Astrocyte (in vitro differentiated cells and primary cell): ENCODE measurements at regions not wholly inside any gene's neighbourhood (a gene's known extent, or its start where the extent isn't known, plus 50 kb on each side); places are given as distances from the start of the nearest gene placed in this dataset.
A peak's percentile ranks its signal among the peaks of the same experiment; 100 is the strongest.

ENCODE experiments used
- DNase-seq: peaks from one replicate; pipeline ENCODE4 v3.0.0-alpha.2; 2010; ENCODE audit warnings: low read depth
- FAIRE-seq: peaks from 2 replicates; lab custom pipeline; 2011; peaks lifted over from hg19 to GRCh38; lab: Jason Lieb, UNC
- H2AFZ ChIP-seq: 2 replicates; pipeline ENCODE4 v1.6.0; 2012; ENCODE audit warnings: low read depth, low read length, inconsistent platforms
- H3K27ac ChIP-seq: 2 replicates; pipeline ENCODE4 v1.5.1; 2011; ENCODE audit warnings: low read depth, low read length, inconsistent platforms
- H3K27me3 ChIP-seq: 2 replicates; pipeline ENCODE4 v1.6.0; 2011; ENCODE audit warnings: low read length, inconsistent platforms; ENCODE audit not compliant: insufficient read depth
- H3K36me3 ChIP-seq: 2 replicates; pipeline ENCODE4 v1.5.1; 2011; ENCODE audit warnings: low read length, inconsistent platforms; ENCODE audit not compliant: insufficient read depth
- H3K4me1 ChIP-seq: 2 replicates; pipeline ENCODE4 v1.5.1; 2011; ENCODE audit warnings: low read length, inconsistent platforms; ENCODE audit not compliant: insufficient read depth
- H3K4me2 ChIP-seq: 2 replicates; pipeline ENCODE4 v1.6.0; 2012; ENCODE audit warnings: low read length, inconsistent platforms
- H3K4me3 ChIP-seq: 2 replicates; pipeline ENCODE4 v1.5.1; 2011; ENCODE audit warnings: low read depth, mild to moderate bottlenecking, low read length, inconsistent platforms; ENCODE audit not compliant: insufficient read depth
- H3K79me2 ChIP-seq: 2 replicates; pipeline ENCODE4 v1.6.0; 2012; ENCODE audit warnings: mild to moderate bottlenecking, low read length, inconsistent platforms; ENCODE audit not compliant: insufficient read depth
- H3K9ac ChIP-seq: 2 replicates; pipeline ENCODE4 v1.6.0; 2012; ENCODE audit warnings: mild to moderate bottlenecking, low read length, inconsistent platforms
- H3K9me3 ChIP-seq: 2 replicates; pipeline ENCODE4 v1.5.1; 2012; ENCODE audit warnings: low read depth, mild to moderate bottlenecking, low read length, inconsistent platforms; ENCODE audit not compliant: insufficient read depth
- H4K20me1 ChIP-seq: 2 replicates; pipeline ENCODE4 v1.6.0; 2012; ENCODE audit warnings: low read length, inconsistent platforms; ENCODE audit not compliant: insufficient read depth
- H3K27ac Mint-ChIP-seq: one replicate; pipeline ENCODE4 v1.8.0; 2021; ENCODE audit warnings: mild to moderate bottlenecking, mixed read lengths; ENCODE audit not compliant: unreplicated experiment
- H3K27me3 Mint-ChIP-seq: one replicate; pipeline ENCODE4 v1.8.0; 2021; ENCODE audit warnings: low read depth, mixed read lengths; ENCODE audit not compliant: unreplicated experiment
- H3K36me3 Mint-ChIP-seq: one replicate; pipeline ENCODE4 v1.8.0; 2021; ENCODE audit warnings: low read depth, mixed read lengths; ENCODE audit not compliant: unreplicated experiment
- H3K4me1 Mint-ChIP-seq: one replicate; pipeline ENCODE4 v1.8.0; 2021; ENCODE audit warnings: low read depth, mixed read lengths; ENCODE audit not compliant: unreplicated experiment
- H3K4me3 Mint-ChIP-seq: one replicate; pipeline ENCODE4 v1.8.0; 2021; ENCODE audit warnings: mild to moderate bottlenecking, moderate library complexity, mixed read lengths; ENCODE audit not compliant: unreplicated experiment
- H3K9me3 Mint-ChIP-seq: one replicate; pipeline ENCODE4 v1.8.0; 2021; ENCODE audit warnings: mild to moderate bottlenecking, mixed read lengths; ENCODE audit not compliant: unreplicated experiment
- EZH2 ChIP-seq: IDR thresholded peaks from 2 replicates; pipeline ENCODE4 v1.6.1; 2012; ENCODE audit warnings: mild to moderate bottlenecking, low read length, inconsistent platforms; ENCODE audit not compliant: insufficient read depth
- TF ChIP-seq, protein P1 (sequence below): IDR thresholded peaks from 2 replicates; pipeline ENCODE4 v1.5.1; 2011; ENCODE audit warnings: low read depth, mild to moderate bottlenecking, inconsistent platforms, low read length, moderate library complexity; ENCODE audit not compliant: insufficient read depth

DNA sequence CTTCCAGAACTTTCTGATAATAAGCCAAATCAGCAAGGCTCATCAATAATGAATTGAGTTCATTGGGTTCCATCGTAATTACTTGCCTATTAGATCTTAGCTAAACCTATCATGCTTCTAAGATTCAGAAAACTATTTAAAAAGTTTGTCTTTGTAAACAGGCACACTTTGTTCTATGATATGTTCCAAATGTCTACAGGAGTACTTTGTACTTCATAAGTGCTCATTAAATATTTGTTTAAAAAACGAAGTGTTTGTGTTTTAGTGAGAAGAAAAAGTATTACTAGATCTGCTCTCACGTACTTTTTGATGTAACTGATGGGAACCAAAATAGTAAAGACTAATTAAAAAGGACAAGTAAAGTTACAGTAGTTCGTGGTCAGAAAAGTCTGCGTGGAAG lies 172.8 kb upstream of the FLRT2 start:
- TF ChIP-seq, protein P1, sequence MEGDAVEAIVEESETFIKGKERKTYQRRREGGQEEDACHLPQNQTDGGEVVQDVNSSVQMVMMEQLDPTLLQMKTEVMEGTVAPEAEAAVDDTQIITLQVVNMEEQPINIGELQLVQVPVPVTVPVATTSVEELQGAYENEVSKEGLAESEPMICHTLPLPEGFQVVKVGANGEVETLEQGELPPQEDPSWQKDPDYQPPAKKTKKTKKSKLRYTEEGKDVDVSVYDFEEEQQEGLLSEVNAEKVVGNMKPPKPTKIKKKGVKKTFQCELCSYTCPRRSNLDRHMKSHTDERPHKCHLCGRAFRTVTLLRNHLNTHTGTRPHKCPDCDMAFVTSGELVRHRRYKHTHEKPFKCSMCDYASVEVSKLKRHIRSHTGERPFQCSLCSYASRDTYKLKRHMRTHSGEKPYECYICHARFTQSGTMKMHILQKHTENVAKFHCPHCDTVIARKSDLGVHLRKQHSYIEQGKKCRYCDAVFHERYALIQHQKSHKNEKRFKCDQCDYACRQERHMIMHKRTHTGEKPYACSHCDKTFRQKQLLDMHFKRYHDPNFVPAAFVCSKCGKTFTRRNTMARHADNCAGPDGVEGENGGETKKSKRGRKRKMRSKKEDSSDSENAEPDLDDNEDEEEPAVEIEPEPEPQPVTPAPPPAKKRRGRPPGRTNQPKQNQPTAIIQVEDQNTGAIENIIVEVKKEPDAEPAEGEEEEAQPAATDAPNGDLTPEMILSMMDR = no peak
- TF ChIP-seq EZH2 = no peak

DNA sequence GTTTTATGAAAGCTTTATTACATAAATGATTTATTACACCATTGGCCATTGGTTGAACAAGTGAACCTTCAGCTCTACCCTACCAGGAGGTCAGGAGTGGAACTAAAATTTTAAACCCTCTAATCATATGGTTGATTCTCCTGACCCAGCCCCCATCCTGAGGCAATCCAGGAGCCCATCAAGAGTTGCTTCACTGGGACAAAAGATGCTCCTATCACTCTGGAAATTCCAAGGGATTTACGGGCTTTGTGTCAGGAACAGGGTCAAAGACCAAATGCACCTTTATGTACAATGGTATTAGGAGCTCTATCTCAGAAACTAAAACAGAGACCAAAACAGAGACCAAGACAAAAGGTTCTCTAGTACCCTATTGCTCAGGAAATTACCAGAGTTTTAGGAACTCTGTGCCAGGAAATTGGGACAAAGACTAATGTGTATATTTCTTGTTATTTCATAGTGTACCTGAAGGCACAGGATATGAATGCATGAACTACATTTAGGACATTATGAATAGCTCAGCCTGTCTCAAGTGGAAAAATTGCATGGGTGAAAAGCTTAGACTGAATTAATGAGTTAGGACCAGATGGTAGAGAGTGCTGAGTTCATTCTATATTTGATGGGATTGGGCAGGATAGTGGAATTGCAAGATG lies 171.7 kb upstream of the FLRT2 start:
- Mint-ChIP-seq H3K4me1 (no peaks in the 10 kb centered on the region), H3K27ac (no peak overlapping the region), H3K4me3 (no peak overlapping the region), H3K9me3 (peaks cover 6% of the 10 kb centered on the region), H3K36me3 (no peaks in the 10 kb centered on the region), H3K27me3 (no peaks in the 10 kb centered on the region)
- H3K27ac ChIP-seq = no peak overlapping the region
- no peaks in the 10 kb centered on the region for H4K20me1 ChIP-seq
- no peak overlapping the region for H2AFZ ChIP-seq
- no peaks in the 10 kb centered on the region for H3K9me3 ChIP-seq
- H3K9ac ChIP-seq = no peak overlapping the region
- H3K36me3 ChIP-seq = no peaks in the 10 kb centered on the region
- H3K4me1 ChIP-seq = no peaks in the 10 kb centered on the region
- H3K4me2 ChIP-seq = no peak overlapping the region
- H3K79me2 ChIP-seq = no peaks in the 10 kb centered on the region
- no peak for FAIRE-seq
- DNase-seq = no peak
- H3K27me3 ChIP-seq = no peaks in the 10 kb centered on the region
- no peak overlapping the region for H3K4me3 ChIP-seq
- no peak for TF ChIP-seq EZH2
- TF ChIP-seq, protein P1 = no peak

More for the DNA sequence above, 172.8 kb upstream of the FLRT2 start:
- H3K27ac Mint-ChIP-seq = no peak overlapping the region
- H3K36me3 Mint-ChIP-seq = no peaks in the 10 kb centered on the region
- H4K20me1 ChIP-seq = no peaks in the 10 kb centered on the region
- H3K4me1 ChIP-seq = no peaks in the 10 kb centered on the region
- H3K27me3 ChIP-seq = no peaks in the 10 kb centered on the region
- H3K27me3 Mint-ChIP-seq = no peaks in the 10 kb centered on the region
- no peak overlapping the region for H3K4me3 ChIP-seq
- H3K9ac ChIP-seq = no peak overlapping the region
- H3K27ac ChIP-seq = no peak overlapping the region
- H3K9me3 ChIP-seq = no peaks in the 10 kb centered on the region
- no peak for DNase-seq
- no peaks in the 10 kb centered on the region for H3K79me2 ChIP-seq
- no peaks in the 10 kb centered on the region for H3K4me1 Mint-ChIP-seq
- no peaks in the 10 kb centered on the region for H3K36me3 ChIP-seq
- no peak overlapping the region for H3K4me3 Mint-ChIP-seq
- H3K9me3 Mint-ChIP-seq = peaks cover 6% of the 10 kb centered on the region
- no peak overlapping the region for H3K4me2 ChIP-seq
- peak; percentile 29 for FAIRE-seq
- no peak overlapping the region for H2AFZ ChIP-seq

DNA sequence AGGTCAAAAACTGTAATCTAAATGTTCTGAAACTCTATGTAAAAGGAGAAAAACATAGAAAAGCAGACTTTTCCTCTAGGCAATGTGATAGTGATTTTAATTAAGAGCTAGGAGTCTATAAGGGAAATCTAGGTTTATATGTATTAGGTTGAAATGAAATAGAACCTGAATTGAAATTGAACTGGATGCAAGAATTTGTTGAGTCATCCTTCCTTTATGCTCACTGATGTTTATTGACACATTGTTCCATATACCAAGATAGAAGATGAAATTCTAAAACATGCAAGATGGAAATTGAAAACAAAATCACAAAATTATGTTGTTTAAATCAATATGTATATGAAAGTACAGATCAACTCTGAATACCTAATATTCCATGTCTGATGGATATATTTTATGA lies 170.4 kb upstream of the FLRT2 start:
- Histone ChIP-seq H3K4me1 (no peaks in the 10 kb centered on the region), H2AFZ (no peak overlapping the region), H3K36me3 (no peaks in the 10 kb centered on the region), H3K27ac (no peak overlapping the region), H3K9me3 (no peaks in the 10 kb centered on the region), H3K4me2 (no peak overlapping the region), H3K27me3 (no peaks in the 10 kb centered on the region), H3K79me2 (no peaks in the 10 kb centered on the region), H3K4me3 (no peak overlapping the region), H3K9ac (no peak overlapping the region), H4K20me1 (no peaks in the 10 kb centered on the region)
- FAIRE-seq = no peak
- Mint-ChIP-seq H3K27ac (no peak overlapping the region), H3K4me3 (no peak overlapping the region), H3K27me3 (no peaks in the 10 kb centered on the region), H3K36me3 (no peaks in the 10 kb centered on the region), H3K9me3 (no peaks in the 10 kb centered on the region), H3K4me1 (no peaks in the 10 kb centered on the region)
- TF ChIP-seq, protein P1 = no peak
- no peak for TF ChIP-seq EZH2
- no peak for DNase-seq
